Skin of body (tissue), 1 donor: ENCODE measurements at regions not wholly inside any gene's neighbourhood (a gene's known extent, or its start where the extent isn't known, plus 50 kb on each side); places are given as distances from the start of the nearest gene placed in this dataset.
A peak's percentile ranks its signal among the peaks of the same experiment; 100 is the strongest.

Experiments used
- DNase-seq: peaks from one replicate; lab custom pipeline; 2025; lab: John Stamatoyannopoulos, UW

DNA sequence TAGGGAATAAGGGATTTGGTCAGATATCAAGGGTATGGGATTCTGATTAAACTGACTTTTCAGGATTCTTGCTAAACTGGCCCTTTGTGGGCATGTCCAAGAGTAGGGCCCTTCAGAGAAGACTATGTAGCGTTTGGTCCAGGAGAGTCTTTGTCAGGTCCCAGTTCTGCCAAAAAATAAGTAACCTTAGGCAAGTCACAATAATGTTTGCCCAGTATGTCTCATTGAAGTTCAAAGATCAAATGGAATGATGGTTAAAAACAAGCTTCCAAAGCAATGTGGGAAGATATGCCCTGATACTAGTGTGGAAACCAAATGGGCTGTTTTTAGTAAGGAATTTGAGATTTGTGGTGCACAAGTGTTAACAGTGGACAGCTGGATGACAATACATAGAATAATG lies 454.4 kb downstream of the WDR72 start:
- DNase-seq: no peak

GRCh38 chr15:53297828-53298227 lies 461.6 kb downstream of the WDR72 start:
- DNase-seq: no peak

DNA sequence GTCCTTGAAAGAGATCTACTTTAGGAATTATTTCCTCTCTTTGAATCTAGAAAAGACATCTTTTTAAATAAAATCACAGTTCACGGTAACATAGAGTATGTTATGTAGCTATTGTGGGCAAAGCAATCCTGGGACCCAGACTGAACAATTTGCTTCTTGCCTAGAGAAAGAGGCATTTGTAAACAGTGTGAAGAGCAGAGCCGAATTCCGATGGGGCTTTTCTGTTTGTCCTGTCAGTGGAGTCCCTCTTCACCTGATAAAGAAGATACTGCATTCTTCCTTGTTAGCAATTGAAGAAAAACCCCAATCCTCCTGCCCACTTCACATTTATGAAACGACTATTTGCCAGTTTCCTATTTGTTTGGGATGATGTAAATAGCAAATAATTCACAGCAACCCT lies 462.9 kb downstream of the WDR72 start:
- no peak for DNase-seq

DNA sequence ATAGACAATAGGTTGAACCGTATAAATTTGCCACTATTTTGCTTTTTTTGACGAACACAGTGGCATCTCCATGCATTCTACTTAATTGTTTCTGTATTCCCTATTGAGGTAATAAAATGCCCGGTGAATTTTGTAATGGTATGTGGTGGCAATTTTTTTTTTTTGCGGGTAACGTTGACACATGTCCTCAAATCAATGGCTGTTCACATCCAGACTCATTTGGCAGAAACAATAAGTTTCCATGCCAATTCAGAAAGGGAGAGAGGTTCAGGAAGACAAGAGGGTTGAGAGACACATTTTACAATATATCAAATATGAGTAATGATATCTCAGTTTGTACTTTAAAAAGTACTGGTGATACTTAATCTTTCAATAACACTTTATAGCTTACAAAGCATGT lies 463.9 kb downstream of the WDR72 start:
- no peak for DNase-seq

DNA sequence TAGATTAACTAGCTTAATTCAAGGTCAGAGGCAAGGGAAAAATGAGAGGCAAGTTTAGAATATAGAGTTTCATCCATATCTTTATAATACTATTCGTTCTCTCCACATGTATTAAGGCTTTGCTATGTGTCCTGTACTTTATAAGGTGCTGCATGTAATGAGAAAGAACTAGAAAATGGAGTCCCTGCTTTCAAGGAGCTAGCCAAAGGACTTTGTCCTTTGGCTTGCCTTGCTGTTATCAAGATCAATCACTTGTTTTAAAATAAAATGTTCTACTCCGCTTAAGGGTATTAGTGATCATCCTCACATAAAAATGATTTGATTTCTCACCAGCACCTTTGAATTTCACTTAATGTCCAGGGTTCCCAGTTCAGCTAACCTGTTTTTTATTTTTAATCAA lies 470.9 kb downstream of the WDR72 start:
- no peak for DNase-seq

- DNase-seq: no peak
These were observed 484.5 kb upstream of the ONECUT1 start for GRCh38 chr15:53274630-53275029.

DNA sequence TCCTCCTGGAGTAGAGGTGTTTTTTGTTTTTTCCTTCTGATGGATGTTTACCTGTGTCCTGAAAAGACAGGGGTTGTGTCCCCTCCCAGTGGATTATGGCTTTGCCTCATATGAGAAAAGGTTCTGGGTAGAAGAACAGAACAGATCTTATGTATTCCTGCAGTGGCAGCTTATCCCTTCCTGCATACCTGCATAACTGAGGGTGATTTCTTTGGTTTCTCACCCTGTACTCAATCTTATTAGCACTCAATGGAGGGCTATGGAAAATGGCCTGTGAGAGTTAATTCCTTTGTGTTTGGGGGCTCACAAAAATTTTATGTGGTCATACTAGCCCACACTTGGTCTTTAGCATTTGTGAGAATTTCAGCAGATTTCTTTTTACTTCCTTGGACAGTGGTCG lies 482.0 kb upstream of the ONECUT1 start:
- no peak for DNase-seq

- DNase-seq: no peak
These were observed 476.0 kb upstream of the ONECUT1 start for GRCh38 chr15:53266176-53266575.

GRCh38 chr15:53260647-53261046 lies 470.5 kb upstream of the ONECUT1 start:
- DNase-seq: no peak

DNA sequence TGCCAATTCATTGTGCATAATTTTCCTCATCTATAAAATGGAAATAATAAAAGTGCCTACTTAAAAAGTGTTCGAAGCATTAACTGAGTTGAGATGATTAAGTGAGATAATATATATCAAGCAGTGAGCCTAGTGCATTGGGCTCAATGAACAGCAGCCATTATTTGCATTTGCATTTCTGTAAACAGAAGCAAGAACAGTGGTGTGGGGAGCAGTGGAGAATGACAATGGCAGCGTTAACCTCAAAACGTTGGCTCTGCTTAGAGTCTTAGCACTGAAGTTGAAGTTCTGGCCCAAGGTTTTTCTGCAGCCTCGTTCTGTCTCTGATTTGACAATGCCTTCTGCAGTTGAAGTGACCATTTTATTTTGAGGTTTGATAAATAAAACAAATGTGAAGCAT lies 466.3 kb upstream of the ONECUT1 start:
- no peak for DNase-seq

- DNase-seq: no peak
These were observed 465.9 kb upstream of the ONECUT1 start for GRCh38 chr15:53256043-53256442.

- no peak for DNase-seq
These were observed 461.9 kb upstream of the ONECUT1 start for GRCh38 chr15:53251996-53252395.

GRCh38 chr15:53251523-53251922 lies 461.4 kb upstream of the ONECUT1 start:
- DNase-seq: no peak

- peak; percentile 4 for DNase-seq
These were observed 457.0 kb upstream of the ONECUT1 start for GRCh38 chr15:53247041-53247708.

DNA sequence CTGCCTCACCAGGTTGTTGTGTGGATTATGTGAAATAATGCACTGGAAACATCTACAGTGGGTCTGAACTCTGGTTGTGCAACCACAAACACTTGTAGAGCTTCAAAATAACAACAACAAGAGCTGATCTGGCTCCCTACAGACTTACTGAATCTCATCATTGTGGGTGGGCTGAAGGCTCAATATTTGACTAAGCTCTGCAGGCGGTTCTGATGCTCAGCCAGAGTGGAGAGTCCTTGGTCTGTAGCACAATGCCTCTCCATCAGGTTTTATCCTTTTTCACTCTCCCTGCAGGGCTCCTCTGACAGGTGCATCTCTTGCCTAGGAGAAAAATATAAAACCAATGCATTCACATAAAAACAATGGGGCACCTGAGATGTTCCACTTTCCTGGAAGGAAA lies 456.3 kb upstream of the ONECUT1 start:
- no peak for DNase-seq

DNA sequence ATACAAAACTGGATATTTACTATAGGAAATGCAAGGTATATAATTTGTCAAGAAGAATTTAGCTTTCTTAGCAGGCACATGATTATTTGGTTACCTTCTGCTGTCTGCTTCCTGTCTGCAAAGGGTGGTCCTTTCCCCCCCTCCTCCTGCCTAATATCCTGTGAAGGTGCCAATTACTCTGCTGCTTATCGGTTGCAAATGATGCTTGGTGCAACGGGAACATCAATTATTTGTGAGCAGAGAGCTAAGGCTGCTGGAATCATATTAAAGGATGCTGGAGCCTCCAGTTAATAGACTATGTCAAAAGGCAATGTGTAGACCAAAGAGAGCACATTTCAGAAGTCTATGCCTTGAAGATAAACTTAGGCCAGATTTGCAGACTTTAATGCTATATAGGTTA lies 443.7 kb upstream of the ONECUT1 start:
- DNase-seq: no peak

- no peak for DNase-seq
These were observed 440.3 kb upstream of the ONECUT1 start for GRCh38 chr15:53230473-53230872.

DNA sequence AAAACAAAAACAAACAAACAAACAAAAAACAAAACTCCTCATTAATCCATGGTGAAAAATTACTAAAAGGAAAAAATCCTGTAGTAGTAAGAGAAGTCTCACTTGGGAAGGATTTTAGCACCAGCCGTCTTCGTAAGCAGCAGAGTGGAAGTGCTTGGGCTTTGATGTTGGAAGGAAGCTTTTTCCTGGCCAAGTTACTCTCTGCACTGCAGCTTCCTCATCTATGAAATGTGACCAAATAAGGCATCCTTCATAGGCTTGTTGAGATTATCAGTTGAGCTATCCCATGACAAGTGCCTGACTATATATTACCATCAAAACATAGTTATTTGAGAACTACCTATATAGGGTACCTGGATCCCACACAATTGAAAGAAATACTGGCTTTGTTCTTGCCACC lies 436.4 kb upstream of the ONECUT1 start:
- no peak for DNase-seq

DNA sequence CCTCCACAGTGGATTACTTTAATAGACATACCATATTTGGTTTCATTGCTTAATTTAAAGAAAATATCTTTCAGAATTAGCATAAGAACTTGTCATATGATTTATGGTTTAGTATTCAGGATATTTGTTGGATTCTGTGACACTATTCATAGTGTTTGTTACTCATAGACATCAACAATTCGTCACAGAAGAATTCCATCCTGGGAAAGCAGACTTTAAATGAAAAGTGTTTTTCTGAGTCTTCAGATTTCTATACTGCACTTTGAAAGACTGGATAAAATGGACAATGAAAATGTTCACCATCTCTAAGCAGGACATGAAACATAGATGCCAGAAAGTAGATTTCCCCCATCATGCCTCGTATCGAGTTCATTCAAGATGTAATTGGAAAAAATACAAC lies 435.6 kb upstream of the ONECUT1 start:
- no peak for DNase-seq

DNA sequence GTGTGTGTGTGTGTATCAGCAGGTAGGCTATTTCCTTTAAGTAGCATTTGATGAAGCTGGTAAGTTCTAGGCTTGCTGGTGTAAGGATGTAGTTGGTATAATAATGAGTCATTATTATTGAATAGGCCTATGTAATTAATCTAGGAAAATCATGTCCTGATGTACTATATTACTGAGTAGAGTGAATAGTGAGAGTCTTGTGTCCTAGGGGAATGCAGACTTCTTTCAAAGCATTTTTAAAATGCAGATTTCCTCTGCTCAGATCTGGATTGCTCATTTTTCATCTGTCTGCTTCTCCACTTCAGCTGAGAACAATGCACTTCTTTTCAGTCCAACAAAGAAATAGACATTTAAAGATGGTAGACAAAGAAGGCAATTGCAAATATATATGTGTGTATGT lies 434.2 kb upstream of the ONECUT1 start:
- DNase-seq: no peak

GRCh38 chr15:53223815-53224214 lies 433.7 kb upstream of the ONECUT1 start:
- DNase-seq: no peak

DNA sequence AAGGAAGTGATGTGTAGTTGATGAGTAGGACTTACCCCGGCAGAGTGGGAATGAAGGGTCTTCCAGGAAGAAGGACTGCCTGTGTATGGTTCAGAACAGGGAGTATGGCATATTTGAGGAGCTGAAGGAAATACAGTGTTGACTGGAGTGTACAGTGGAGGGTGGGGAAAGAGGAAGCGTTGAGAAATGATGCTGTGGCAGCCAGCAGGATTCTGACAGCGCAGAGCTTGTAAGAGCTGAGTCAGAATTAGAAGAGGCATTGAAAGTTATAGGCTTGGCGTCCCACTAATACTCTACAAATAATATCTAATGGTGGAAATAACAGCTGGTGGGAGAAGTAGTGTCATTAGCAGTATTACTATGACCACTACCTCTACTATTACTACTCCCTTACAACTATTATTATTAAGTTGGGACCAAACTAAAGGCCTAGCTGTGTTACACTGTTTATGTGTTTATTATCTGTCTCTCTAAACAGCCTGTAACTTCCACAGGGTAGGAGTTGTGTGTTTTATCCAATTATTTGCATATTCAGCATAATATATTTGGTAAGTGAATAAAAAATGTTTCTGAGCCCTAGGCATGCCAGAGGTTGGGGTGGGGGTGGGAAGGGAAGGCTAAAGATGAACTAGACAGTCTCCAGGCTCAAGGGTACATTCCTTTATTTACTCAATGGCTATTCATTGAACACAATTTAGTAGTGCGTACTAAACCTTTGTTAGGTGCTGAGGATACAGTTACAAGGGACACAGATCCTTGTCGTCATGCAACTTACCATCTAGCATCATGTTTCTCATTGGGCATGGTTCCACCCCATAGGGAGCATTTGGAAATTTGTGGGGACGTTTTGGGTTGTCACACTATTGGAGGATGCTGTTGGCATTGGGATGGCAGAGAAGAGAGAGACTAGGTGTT lies 428.8 kb upstream of the ONECUT1 start:
- DNase-seq: no peak

DNA sequence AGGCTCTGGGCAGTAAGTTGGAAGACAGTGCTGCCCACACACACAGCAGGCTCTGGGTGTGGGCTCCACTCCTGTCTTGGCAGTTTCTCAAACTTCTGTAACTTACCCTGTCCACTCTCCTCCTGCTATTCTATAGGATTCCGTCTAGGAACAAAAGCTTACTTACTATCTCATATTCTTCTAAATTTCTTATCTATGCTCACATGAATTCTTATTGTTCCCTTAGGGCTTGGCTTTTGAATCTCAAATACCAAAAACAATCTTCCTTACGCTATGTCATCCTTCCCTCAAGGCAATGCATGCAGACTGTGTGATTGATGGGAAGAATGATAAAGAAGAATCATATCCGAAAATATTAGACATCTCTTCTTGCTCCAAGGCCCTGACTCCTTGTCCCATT lies 425.9 kb upstream of the ONECUT1 start:
- no peak for DNase-seq
